Liver (tissue), 3 donors: ENCODE measurements at regions not wholly inside any gene's neighbourhood (a gene's known extent, or its start where the extent isn't known, plus 50 kb on each side); places are given as distances from the start of the nearest gene placed in this dataset.

ENCODE experiments used
- ATF3 ChIP-seq: IDR thresholded peaks from 2 replicates; pipeline ENCODE4 v1.6.1; 2016; ENCODE audit warnings: antibody characterized with exemption
- CTCF ChIP-seq: fragments of 150-350 bp; IDR thresholded peaks from 2 replicates; pipeline ENCODE4 v1.5.1; 2017; ENCODE audit warnings: improper control_type of control experiment, low read depth, low read length; ENCODE audit not compliant: missing input control
- HNF4G ChIP-seq: IDR thresholded peaks from 2 replicates; pipeline ENCODE4 v1.6.1; 2016; ENCODE audit warnings: antibody characterized with exemption
- JUND ChIP-seq, 2 donors: IDR thresholded peaks; 2 replicates each; pipeline ENCODE4 v1.6.1; 2016; ENCODE audit warnings: antibody characterized with exemption in 2 of 2
- MAX ChIP-seq: IDR thresholded peaks from 2 replicates; pipeline ENCODE4 v1.6.1; 2016; ENCODE audit warnings: antibody characterized with exemption
- RAD21 ChIP-seq, 2 donors: IDR thresholded peaks; 2 replicates each; pipeline ENCODE4 v1.6.1; 2016; ENCODE audit warnings: antibody characterized with exemption in 2 of 2, mild to moderate bottlenecking in 2 of 2
- REST ChIP-seq: IDR thresholded peaks from 2 replicates; pipeline ENCODE4 v1.6.1; 2016; ENCODE audit warnings: antibody characterized with exemption, mild to moderate bottlenecking
- RXRA ChIP-seq, 2 donors: IDR thresholded peaks; 2 replicates each; pipeline ENCODE4 v1.6.1; 2017 to 2018; ENCODE audit warnings: antibody characterized with exemption in 2 of 2, mild to moderate bottlenecking in 1 of 2
- TAF1 ChIP-seq: conservative IDR thresholded peaks from 2 replicates; pipeline ENCODE4 v1.6.1; 2016; ENCODE audit warnings: antibody characterized with exemption, mild to moderate bottlenecking
- ZBTB33 ChIP-seq: IDR thresholded peaks from 2 replicates; pipeline ENCODE4 v1.6.1; 2016; ENCODE audit warnings: antibody characterized with exemption
- donor health status: healthy.
- donor health status: healthy.

GRCh38 chr9:18385696-18386490 lies 88.1 kb upstream of the ADAMTSL1 start:
- no peak for TF ChIP-seq MAX
- no peak for TF ChIP-seq CTCF
- no peak for TF ChIP-seq ATF3
- no peak for TF ChIP-seq RAD21 (IDR thresholded peaks at IDR 0.05)
- no peak for TF ChIP-seq JUND (IDR thresholded peaks at IDR 0.05)
- no peak for TF ChIP-seq TAF1
- TF ChIP-seq REST: no peak
- TF ChIP-seq ZBTB33: no peak
- TF ChIP-seq HNF4G: no peak
- TF ChIP-seq RXRA (IDR thresholded peaks at IDR 0.05): no peak
